ENCODE measurements at regions not wholly inside any gene's neighbourhood (a gene's known extent, or its start where the extent isn't known, plus 50 kb on each side); places are given as distances from the start of the nearest gene placed in this dataset.

- TF ChIP-seq CTCF (IDR thresholded peaks at IDR 0.05; ENCODE audit: insufficient read depth, low read length, poor library complexity, severe bottlenecking) (no peak), EZH2phosphoT487 (conservative IDR thresholded peaks at IDR 0.05; ENCODE audit: low read length) (no peak)
These were observed 128.0 kb downstream of the BARX2 start for GRCh38 chr11:129503646-129504045.

All from SU-DHL-6 (cell line).